ENCODE measurements at regions not wholly inside any gene's neighbourhood (a gene's known extent, or its start where the extent isn't known, plus 50 kb on each side); places are given as distances from the start of the nearest gene placed in this dataset.

- intact Hi-C loops (cut with DNase I; ENCODE audit: low total_unique reads) = no loop called here
- no peaks in the 10 kb centered on the region for H3K9me3 ChIP-seq
- H3K27ac ChIP-seq = peak overlapping the region in 1 of 2 donors; percentile 72
- no peak for DNase-seq (ENCODE audit: low spot score in 2 of 2)
- no peaks in the 10 kb centered on the region for H3K27me3 ChIP-seq
- TF ChIP-seq POLR2AphosphoS5 (IDR thresholded peaks at IDR 0.05) = no peak
- H3K4me1 ChIP-seq = no peaks in the 10 kb centered on the region
- no peak overlapping the region for H3K4me3 ChIP-seq
- H3K36me3 ChIP-seq = no peaks in the 10 kb centered on the region
Observed at GRCh38 chr6:113733381-113733780, 123.8 kb upstream of the MARCKS start.

- no peak overlapping the region for H3K27ac ChIP-seq
- H3K9me3 ChIP-seq = no peaks in the 10 kb centered on the region
- intact Hi-C loops (cut with DNase I; ENCODE audit: low total_unique reads) = no loop called here
Observed at GRCh38 chr6:113734982-113735381, 122.2 kb upstream of the MARCKS start.

DNA sequence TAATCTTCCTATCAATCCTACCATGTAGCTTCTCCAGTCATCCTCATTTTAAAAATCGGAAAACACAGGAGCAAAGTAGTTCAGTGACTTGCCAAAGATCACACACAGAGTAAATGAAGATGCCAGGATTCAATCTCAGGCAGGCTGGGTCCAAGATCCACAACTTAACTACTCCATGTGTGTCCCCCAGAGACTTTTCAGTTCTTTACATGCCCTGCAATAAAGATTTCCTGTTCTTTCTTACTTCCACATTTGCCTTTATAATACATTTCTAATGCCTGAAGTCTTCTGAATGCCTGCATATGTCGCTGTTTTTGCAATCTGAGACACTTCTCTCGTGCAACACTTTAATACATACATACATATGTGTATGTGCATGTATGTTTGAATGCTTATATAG, 121.7 kb upstream of the MARCKS start:
- no peak overlapping the region for H3K4me3 ChIP-seq
- H3K27me3 ChIP-seq = no peaks in the 10 kb centered on the region
- TF ChIP-seq CTCF (IDR thresholded peaks at IDR 0.05) (no peak), POLR2A (IDR thresholded peaks at IDR 0.05) (no peak), POLR2AphosphoS5 (IDR thresholded peaks at IDR 0.05) (no peak)
- H3K27ac ChIP-seq = no peak overlapping the region
- H3K4me1 ChIP-seq = no peaks in the 10 kb centered on the region
- H3K36me3 ChIP-seq = no peaks in the 10 kb centered on the region
- intact Hi-C loops (cut with DNase I; ENCODE audit: low total_unique reads) = no loop called here
- DNase-seq (ENCODE audit: low spot score in 2 of 2) = no peak
- H3K9me3 ChIP-seq = no peaks in the 10 kb centered on the region

More at GRCh38 chr6:113734982-113735381, 122.2 kb upstream of the MARCKS start:
- no peak for DNase-seq (ENCODE audit: low spot score in 2 of 2)
- Histone ChIP-seq H3K4me1 (no peaks in the 10 kb centered on the region), H3K27me3 (no peaks in the 10 kb centered on the region), H3K36me3 (no peaks in the 10 kb centered on the region), H3K4me3 (no peak overlapping the region)
- no peak for TF ChIP-seq POLR2AphosphoS5 (IDR thresholded peaks at IDR 0.05)
- no peak for TF ChIP-seq POLR2A (IDR thresholded peaks at IDR 0.05)
- TF ChIP-seq CTCF (IDR thresholded peaks at IDR 0.05) = no peak

DNA sequence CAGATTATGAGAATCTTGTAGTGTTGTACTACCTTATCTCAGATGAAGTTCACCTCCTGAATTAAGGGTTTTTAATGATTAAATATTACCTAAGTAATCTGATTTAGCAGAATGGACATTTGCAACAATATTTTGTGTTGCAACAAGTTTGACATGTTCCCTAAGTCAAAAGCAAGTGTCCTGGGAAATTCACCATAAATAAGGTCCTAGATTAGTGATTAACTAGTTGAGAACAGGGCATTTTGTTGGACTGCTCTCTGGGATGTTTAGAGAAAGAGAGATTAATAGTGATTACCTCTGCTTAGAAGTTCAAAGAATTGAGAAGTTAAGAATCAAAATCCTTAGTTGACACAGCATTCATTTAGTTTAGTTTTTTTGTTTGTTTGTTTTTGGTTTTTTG, 120.2 kb upstream of the MARCKS start:
- H3K4me1 ChIP-seq = no peaks in the 10 kb centered on the region
- intact Hi-C loops (cut with DNase I; ENCODE audit: low total_unique reads) = loop anchor here (2.0 kb wide), 1 partner anchor 44 kb away; no protein-coding TSS in a partner anchor

DNA sequence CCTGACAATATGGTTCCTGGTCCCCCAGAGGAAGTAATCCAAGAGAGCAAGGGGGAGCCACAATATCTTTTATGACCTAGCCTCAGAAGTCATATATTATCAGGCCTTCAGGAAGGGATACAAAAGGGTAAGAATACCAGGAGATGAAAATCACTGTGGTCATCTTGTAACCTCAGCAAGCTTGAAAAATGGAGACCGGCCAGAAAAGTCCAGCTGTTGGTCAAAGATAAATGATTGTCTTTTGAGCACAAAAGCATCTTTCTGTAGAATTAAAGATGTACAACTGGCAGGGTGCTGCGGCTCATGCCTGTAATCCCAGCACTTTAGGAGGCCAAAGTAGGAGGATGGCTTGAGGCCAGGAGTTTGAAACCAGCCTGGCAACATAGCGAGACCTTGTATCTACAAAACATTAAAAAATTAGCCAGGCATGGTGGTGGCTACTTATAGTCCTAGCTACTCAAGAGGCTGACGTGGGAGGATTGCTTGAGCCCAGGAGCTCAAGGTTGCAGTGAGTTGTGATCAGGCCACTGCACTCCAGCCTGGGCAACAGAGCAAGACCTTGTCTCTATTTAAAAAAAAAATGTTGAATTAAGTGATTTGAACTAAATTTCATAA, 118.0 kb upstream of the MARCKS start:
- TF ChIP-seq POLR2AphosphoS5 (IDR thresholded peaks at IDR 0.05) = no peak
- TF ChIP-seq CTCF (IDR thresholded peaks at IDR 0.05) = no peak
- no peak for TF ChIP-seq POLR2A (IDR thresholded peaks at IDR 0.05)
- DNase-seq (ENCODE audit: low spot score in 2 of 2) = no peak

More for the DNA sequence above, 120.2 kb upstream of the MARCKS start:
- H3K27ac ChIP-seq = no peak overlapping the region
- TF ChIP-seq POLR2AphosphoS5 (IDR thresholded peaks at IDR 0.05) = no peak
- TF ChIP-seq CTCF (IDR thresholded peaks at IDR 0.05) = no peak
- no peak for TF ChIP-seq POLR2A (IDR thresholded peaks at IDR 0.05)
- DNase-seq (ENCODE audit: low spot score in 2 of 2) = no peak
- no peak overlapping the region for H3K4me3 ChIP-seq
- H3K27me3 ChIP-seq = no peaks in the 10 kb centered on the region
- no peaks in the 10 kb centered on the region for H3K36me3 ChIP-seq
- no peaks in the 10 kb centered on the region for H3K9me3 ChIP-seq

More for the DNA sequence above, 118.0 kb upstream of the MARCKS start:
- Histone ChIP-seq H3K27me3 (no peaks in the 10 kb centered on the region), H3K27ac (no peak overlapping the region), H3K4me3 (no peak overlapping the region), H3K9me3 (no peaks in the 10 kb centered on the region), H3K36me3 (no peaks in the 10 kb centered on the region), H3K4me1 (no peaks in the 10 kb centered on the region)
- intact Hi-C loops (cut with DNase I; ENCODE audit: low total_unique reads) = no loop called here
